Heart left ventricle (tissue), 13 donors: ENCODE measurements at regions not wholly inside any gene's neighbourhood (a gene's known extent, or its start where the extent isn't known, plus 50 kb on each side); places are given as distances from the start of the nearest gene placed in this dataset.

Experiments
- POLR2A ChIP-seq, 2 donors: fragments of 450-650 bp; IDR thresholded peaks; one replicate each; pipeline ENCODE4 v1.6.1; 2017; ENCODE audit warnings: antibody characterized with exemption in 2 of 2, mild to moderate bottlenecking in 2 of 2, moderate library complexity in 2 of 2
- TF ChIP-seq, protein P1 (sequence below), 12 donors: fragments of 200-600 bp; sonication (generic) in 4 of 12; IDR thresholded peaks; one replicate each; pipeline versions ENCODE4 v1.5.0 to v1.8.0; 2018 to 2022; ENCODE audit warnings: antibody characterized with exemption in 12 of 12, mild to moderate bottlenecking in 5 of 12
- donor health status: ischemic (EF 13 %, LVEDD 7.1; RV severe dilation, severe dysfunction).
- donor health status: DM: no; HTN: yes; CAD: no.
- donor health status: DM: no; HTN: no; CAD: no.
- donor health status: ischemic (EF 25% LVEDD 6.9; RV normal size, moderate dysfunction).
- donor health status: ischemic (EF 25% LVEDD 5.7; RV mildly dilated, moderate dysfunction).
- donor health status: ischemic (EF 35%, LVEDD 5.7; RV mildly dilated, moderate dysfunction).
- donor health status: nonischemic (EF 11% LVEDD 7.7; RV severe dilation, severe dysfunction).
- donor health status: DM: yes; HTN: yes; CAD: no.
- donor health status: PGD.
- donor health status: ischemic (EF 29% LVEDD 5.4; RV normal size, mild dysfunction).
- donor health status: nonischemic (EF 23%, LVEDD 6.1; RV moderate dilation, normal function).

DNA sequence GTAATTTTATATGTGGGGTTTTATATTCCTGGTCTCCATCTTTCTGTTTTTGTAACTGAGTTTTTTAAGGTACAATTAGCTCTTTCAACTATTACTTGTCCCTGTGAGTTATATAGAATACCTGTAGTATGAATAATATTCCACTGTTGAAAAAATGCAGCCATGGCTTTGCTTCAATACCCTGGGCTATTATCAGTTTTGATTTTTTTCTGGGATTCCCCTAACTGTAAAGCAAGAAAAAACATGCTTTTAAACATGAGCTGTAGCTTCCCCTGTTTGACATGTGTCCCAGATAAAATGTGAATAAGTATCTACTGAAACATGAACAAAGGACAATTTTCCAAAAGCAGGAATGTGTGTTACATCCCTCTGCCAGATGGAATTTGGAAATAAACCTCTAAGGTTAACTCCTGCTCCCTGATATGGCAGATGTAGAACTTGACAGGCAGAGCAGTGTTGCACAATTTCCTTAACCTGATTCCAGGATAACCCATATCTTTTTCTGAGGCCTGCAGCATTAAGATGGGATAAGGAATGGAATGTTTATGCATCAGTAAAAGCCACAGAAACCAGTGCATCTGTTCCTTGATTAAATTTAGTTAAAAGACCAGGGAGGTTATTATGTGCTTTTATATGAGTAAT lies 88.3 kb upstream of the TMSB4Y start:
- TF ChIP-seq, protein P1, sequence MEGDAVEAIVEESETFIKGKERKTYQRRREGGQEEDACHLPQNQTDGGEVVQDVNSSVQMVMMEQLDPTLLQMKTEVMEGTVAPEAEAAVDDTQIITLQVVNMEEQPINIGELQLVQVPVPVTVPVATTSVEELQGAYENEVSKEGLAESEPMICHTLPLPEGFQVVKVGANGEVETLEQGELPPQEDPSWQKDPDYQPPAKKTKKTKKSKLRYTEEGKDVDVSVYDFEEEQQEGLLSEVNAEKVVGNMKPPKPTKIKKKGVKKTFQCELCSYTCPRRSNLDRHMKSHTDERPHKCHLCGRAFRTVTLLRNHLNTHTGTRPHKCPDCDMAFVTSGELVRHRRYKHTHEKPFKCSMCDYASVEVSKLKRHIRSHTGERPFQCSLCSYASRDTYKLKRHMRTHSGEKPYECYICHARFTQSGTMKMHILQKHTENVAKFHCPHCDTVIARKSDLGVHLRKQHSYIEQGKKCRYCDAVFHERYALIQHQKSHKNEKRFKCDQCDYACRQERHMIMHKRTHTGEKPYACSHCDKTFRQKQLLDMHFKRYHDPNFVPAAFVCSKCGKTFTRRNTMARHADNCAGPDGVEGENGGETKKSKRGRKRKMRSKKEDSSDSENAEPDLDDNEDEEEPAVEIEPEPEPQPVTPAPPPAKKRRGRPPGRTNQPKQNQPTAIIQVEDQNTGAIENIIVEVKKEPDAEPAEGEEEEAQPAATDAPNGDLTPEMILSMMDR (IDR thresholded peaks at IDR 0.05): no peak
- no peak for TF ChIP-seq POLR2A (IDR thresholded peaks at IDR 0.05)
